Neural cell (in vitro differentiated cells): ENCODE measurements at regions not wholly inside any gene's neighbourhood (a gene's known extent, or its start where the extent isn't known, plus 50 kb on each side); places are given as distances from the start of the nearest gene placed in this dataset.

Experiments
- H2AFZ ChIP-seq: fragments of 200-600, 300-800 bp; sonication (generic), shearing (Covaris generic); 2 replicates; pipeline ENCODE4 v1.6.0; 2014; ENCODE audit warnings: low read depth, mild to moderate bottlenecking, antibody characterized with exemption, low read length, moderate library complexity
- H3F3A ChIP-seq: fragments of 200-600 bp; shearing (Covaris generic); 2 replicates; pipeline ENCODE4 v1.6.1; 2016; ENCODE audit warnings: mild to moderate bottlenecking, moderate library complexity, mixed read lengths, antibody characterized with exemption, low read length; ENCODE audit not compliant: insufficient read depth, poor library complexity, severe bottlenecking
- H3K27ac ChIP-seq: fragments of 200-600, 300-800 bp; sonication (generic), shearing (Covaris generic); 2 replicates; pipeline ENCODE4 v1.5.1; 2014; ENCODE audit warnings: mild to moderate bottlenecking, low read length, moderate library complexity
- H3K27me3 ChIP-seq: fragments of 300-800, 200-600 bp; sonication (generic), shearing (Covaris generic); 2 replicates; pipeline ENCODE4 v1.6.0; 2014; ENCODE audit warnings: mild to moderate bottlenecking, low read depth, low read length, moderate library complexity; ENCODE audit not compliant: insufficient read depth
- H3K36me3 ChIP-seq: fragments of 300-800, 200-600 bp; sonication (generic), shearing (Covaris generic); 2 replicates; pipeline ENCODE4 v1.5.1; 2014; ENCODE audit warnings: mild to moderate bottlenecking, antibody characterized with exemption, low read length, moderate library complexity; ENCODE audit not compliant: insufficient read depth
- H3K4me2 ChIP-seq: fragments of 300-800, 200-600 bp; sonication (generic), shearing (Covaris generic); 2 replicates; pipeline ENCODE4 v1.6.0; 2014; ENCODE audit warnings: mild to moderate bottlenecking, low read length
- H3K4me3 ChIP-seq: fragments of 300-800, 200-600 bp; sonication (generic), shearing (Covaris generic); 2 replicates; pipeline ENCODE4 v1.5.1; 2014; ENCODE audit warnings: mild to moderate bottlenecking, low read length, moderate library complexity
- H3K79me2 ChIP-seq: fragments of 200-600 bp; shearing (Covaris generic); replicated peaks from 2 replicates; pipeline ENCODE4 v1.6.0; 2014; ENCODE audit warnings: mild to moderate bottlenecking, low read length, moderate library complexity; ENCODE audit not compliant: insufficient read depth
- H3K9ac ChIP-seq: fragments of 300-800, 200-600 bp; sonication (generic), shearing (Covaris generic); 2 replicates; pipeline ENCODE4 v1.6.1; 2016; ENCODE audit warnings: mild to moderate bottlenecking, low read length, mixed read lengths
- H3K9me2 ChIP-seq: fragments of 200-600 bp; shearing (Covaris generic); 2 replicates; pipeline ENCODE4 v1.6.1; 2016; ENCODE audit warnings: mild to moderate bottlenecking, low read length, mixed read lengths; ENCODE audit not compliant: insufficient read depth
- H3K9me3 ChIP-seq: fragments of 200-600, 300-800 bp; sonication (generic), shearing (Covaris generic); 2 replicates; pipeline ENCODE4 v1.6.1; 2016; ENCODE audit warnings: mild to moderate bottlenecking, mixed run types, low read length, moderate library complexity, mixed read lengths
- H4K20me1 ChIP-seq: fragments of 200-600 bp; shearing (Covaris generic); 2 replicates; pipeline ENCODE4 v1.6.1; 2016; ENCODE audit warnings: mild to moderate bottlenecking, mixed run types; ENCODE audit not compliant: insufficient read depth
- EP300 ChIP-seq: fragments of 450-650 bp; conservative IDR thresholded peaks from 2 replicates; pipeline ENCODE4 v1.6.1; 2014; ENCODE audit warnings: antibody characterized with exemption, mild to moderate bottlenecking, moderate library complexity; ENCODE audit not compliant: poor library complexity, severe bottlenecking
- EZH2 ChIP-seq: fragments of 200-600, 300-800 bp; shearing (Covaris generic), sonication (generic); IDR thresholded peaks from 2 replicates; pipeline ENCODE4 v1.6.1; 2014; ENCODE audit warnings: antibody characterized with exemption, low read length, borderline replicate concordance, mild to moderate bottlenecking; ENCODE audit not compliant: insufficient read depth, poor library complexity, severe bottlenecking
- MXI1 ChIP-seq: fragments of 450-650 bp; conservative IDR thresholded peaks from 2 replicates; pipeline ENCODE4 v1.6.1; 2014; ENCODE audit warnings: antibody characterized with exemption, mild to moderate bottlenecking; ENCODE audit not compliant: poor library complexity, severe bottlenecking
- POLR2AphosphoS5 ChIP-seq: IDR thresholded peaks from 2 replicates; pipeline ENCODE4 v1.6.1; 2012
- RAD21 ChIP-seq: fragments of 450-650 bp; conservative IDR thresholded peaks from 2 replicates; pipeline ENCODE4 v1.6.1; 2014; ENCODE audit warnings: antibody characterized with exemption, mild to moderate bottlenecking, moderate library complexity
- REST ChIP-seq: IDR thresholded peaks from 2 replicates; pipeline ENCODE4 v1.6.1; 2012; ENCODE audit warnings: borderline replicate concordance
- SMC3 ChIP-seq: fragments of 450-650 bp; conservative IDR thresholded peaks from 2 replicates; pipeline ENCODE4 v1.6.1; 2014; ENCODE audit warnings: antibody characterized with exemption, mild to moderate bottlenecking, moderate library complexity; ENCODE audit not compliant: poor library complexity
- TAF1 ChIP-seq: IDR thresholded peaks from 2 replicates; pipeline ENCODE4 v1.6.1; 2012; ENCODE audit warnings: low read depth
- TF ChIP-seq, protein P1 (sequence below): fragments of 450-650 bp; IDR thresholded peaks from 2 replicates; pipeline ENCODE4 v1.5.1; 2014; ENCODE audit warnings: antibody characterized with exemption, mild to moderate bottlenecking, moderate library complexity; ENCODE audit not compliant: poor library complexity, severe bottlenecking

DNA sequence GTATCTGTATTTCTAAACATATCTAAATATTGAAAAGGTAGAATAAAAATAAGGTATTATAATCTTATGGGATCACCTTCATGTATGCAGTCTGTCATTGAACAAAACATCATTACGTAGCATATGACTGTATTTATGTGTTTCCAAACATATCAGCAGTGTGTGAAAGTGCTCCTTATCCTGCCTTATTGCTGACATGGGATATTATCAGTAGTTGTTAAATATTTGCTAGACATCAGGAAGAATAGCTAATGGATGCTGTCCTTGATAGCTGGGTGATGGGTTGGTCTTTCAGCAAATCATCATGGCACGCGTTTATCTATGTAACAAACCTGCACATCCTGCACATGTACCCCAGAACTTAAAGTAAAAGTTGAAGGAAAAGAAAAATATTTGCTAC lies 59.1 kb upstream of the FAM20A start:
- no peaks in the 10 kb centered on the region for H3K36me3 ChIP-seq
- H3F3A ChIP-seq = no peaks in the 10 kb centered on the region
- no peak overlapping the region for H2AFZ ChIP-seq
- no peaks in the 10 kb centered on the region for H3K79me2 ChIP-seq
- no peaks in the 10 kb centered on the region for H3K9me3 ChIP-seq
- H3K9ac ChIP-seq = no peak overlapping the region
- H3K4me2 ChIP-seq = no peak overlapping the region
- TF ChIP-seq REST (no peak), EP300 (no peak), POLR2AphosphoS5 (no peak), RAD21 (no peak), TAF1 (no peak), EZH2 (no peak), MXI1 (no peak)
- TF ChIP-seq, protein P1, sequence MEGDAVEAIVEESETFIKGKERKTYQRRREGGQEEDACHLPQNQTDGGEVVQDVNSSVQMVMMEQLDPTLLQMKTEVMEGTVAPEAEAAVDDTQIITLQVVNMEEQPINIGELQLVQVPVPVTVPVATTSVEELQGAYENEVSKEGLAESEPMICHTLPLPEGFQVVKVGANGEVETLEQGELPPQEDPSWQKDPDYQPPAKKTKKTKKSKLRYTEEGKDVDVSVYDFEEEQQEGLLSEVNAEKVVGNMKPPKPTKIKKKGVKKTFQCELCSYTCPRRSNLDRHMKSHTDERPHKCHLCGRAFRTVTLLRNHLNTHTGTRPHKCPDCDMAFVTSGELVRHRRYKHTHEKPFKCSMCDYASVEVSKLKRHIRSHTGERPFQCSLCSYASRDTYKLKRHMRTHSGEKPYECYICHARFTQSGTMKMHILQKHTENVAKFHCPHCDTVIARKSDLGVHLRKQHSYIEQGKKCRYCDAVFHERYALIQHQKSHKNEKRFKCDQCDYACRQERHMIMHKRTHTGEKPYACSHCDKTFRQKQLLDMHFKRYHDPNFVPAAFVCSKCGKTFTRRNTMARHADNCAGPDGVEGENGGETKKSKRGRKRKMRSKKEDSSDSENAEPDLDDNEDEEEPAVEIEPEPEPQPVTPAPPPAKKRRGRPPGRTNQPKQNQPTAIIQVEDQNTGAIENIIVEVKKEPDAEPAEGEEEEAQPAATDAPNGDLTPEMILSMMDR = no peak
- no peaks in the 10 kb centered on the region for H3K9me2 ChIP-seq
- no peak overlapping the region for H3K4me3 ChIP-seq
- H3K27me3 ChIP-seq = no peaks in the 10 kb centered on the region
- no peak overlapping the region for H3K27ac ChIP-seq
- no peaks in the 10 kb centered on the region for H4K20me1 ChIP-seq

DNA sequence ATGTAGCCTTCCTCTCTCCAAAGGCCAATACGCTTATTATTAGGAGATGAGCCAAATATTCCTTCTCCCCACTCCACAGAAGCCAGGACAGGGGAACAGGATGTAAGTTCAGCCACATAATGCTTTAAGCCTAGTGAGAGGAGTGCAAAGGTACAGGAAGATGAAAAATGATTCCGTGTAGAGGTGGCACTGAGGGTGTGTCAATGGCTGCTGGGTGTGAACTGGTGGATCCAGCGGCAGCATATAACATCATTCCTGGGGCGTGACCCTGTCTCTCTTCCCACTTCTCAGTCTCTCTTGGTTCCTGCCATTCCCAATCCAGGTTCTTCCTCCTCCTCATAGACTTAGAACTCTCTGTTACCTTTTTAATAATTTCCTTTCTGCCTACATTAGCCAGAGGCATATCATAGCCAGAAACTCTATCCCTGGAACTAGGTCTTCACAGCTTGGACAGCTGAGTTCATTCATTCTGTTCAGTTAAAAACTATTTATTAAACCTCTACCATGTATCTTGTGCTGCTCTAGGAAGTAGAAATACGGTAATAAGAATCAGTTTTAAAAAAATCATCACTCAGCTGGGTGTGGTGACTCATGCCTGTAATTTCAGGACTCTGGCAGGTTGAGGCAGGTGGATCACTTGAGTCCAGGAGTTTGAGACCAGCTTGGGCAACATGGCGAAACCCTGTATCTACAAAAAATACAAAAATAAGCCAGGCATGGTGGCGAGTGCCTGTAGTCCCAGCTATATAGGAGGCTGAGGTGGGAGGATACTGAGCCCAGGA lies 58.0 kb upstream of the FAM20A start:
- no peaks in the 10 kb centered on the region for H3K27me3 ChIP-seq
- no peaks in the 10 kb centered on the region for H4K20me1 ChIP-seq
- no peak overlapping the region for H3K27ac ChIP-seq
- no peaks in the 10 kb centered on the region for H3K36me3 ChIP-seq
- no peaks in the 10 kb centered on the region for H3K79me2 ChIP-seq
- no peaks in the 10 kb centered on the region for H3F3A ChIP-seq
- no peaks in the 10 kb centered on the region for H3K9me2 ChIP-seq
- H2AFZ ChIP-seq = no peak overlapping the region
- H3K4me2 ChIP-seq = no peak overlapping the region
- H3K9ac ChIP-seq = no peak overlapping the region
- H3K4me3 ChIP-seq = no peak overlapping the region
- TF ChIP-seq POLR2AphosphoS5 = no peak
- TF ChIP-seq MXI1 = no peak
- H3K9me3 ChIP-seq = no peaks in the 10 kb centered on the region

- no peaks in the 10 kb centered on the region for H3K9me3 ChIP-seq
- H4K20me1 ChIP-seq = no peaks in the 10 kb centered on the region
- H3K27me3 ChIP-seq = no peaks in the 10 kb centered on the region
- TF ChIP-seq RAD21 (no peak), EZH2 (no peak), SMC3 (no peak), MXI1 (no peak), TAF1 (no peak), POLR2AphosphoS5 (no peak), EP300 (no peak), REST (no peak)
- TF ChIP-seq, protein P1 = no peak
- no peaks in the 10 kb centered on the region for H3F3A ChIP-seq
- H3K4me3 ChIP-seq = no peak overlapping the region
- no peak overlapping the region for H3K9ac ChIP-seq
- no peaks in the 10 kb centered on the region for H3K36me3 ChIP-seq
- no peak overlapping the region for H3K4me2 ChIP-seq
- H2AFZ ChIP-seq = no peak overlapping the region
- H3K9me2 ChIP-seq = no peaks in the 10 kb centered on the region
- no peaks in the 10 kb centered on the region for H3K79me2 ChIP-seq
- H3K27ac ChIP-seq = no peak overlapping the region
Measured at GRCh38 chr17:68657576-68657975, 56.4 kb upstream of the FAM20A start.
